Keratinocyte (primary cell): ENCODE measurements at regions not wholly inside any gene's neighbourhood (a gene's known extent, or its start where the extent isn't known, plus 50 kb on each side); places are given as distances from the start of the nearest gene placed in this dataset.

ENCODE experiments used
- DNase-seq: peaks from one replicate; pipeline ENCODE4 v3.0.0-alpha.2; 2011; ENCODE audit warnings: low read depth, missing footprints, low spot score
- FAIRE-seq: peaks from 2 replicates; lab custom pipeline; 2011; peaks lifted over from hg19 to GRCh38; lab: Jason Lieb, UNC
- H2AFZ ChIP-seq: 2 replicates; pipeline ENCODE4 v1.6.0; 2012; ENCODE audit warnings: low read length, control low read depth, inconsistent platforms; ENCODE audit not compliant: control insufficient read depth
- H3K27ac ChIP-seq: 2 replicates; pipeline ENCODE4 v1.5.1; 2011; ENCODE audit warnings: low read length; ENCODE audit not compliant: control insufficient read depth, insufficient read depth
- H3K27me3 ChIP-seq: 3 replicates; pipeline ENCODE4 v1.6.0; 2011; ENCODE audit warnings: low read length; ENCODE audit not compliant: control insufficient read depth, insufficient read depth; ENCODE audit errors: extremely low read depth
- H3K36me3 ChIP-seq, 2 experiments: 2 replicates in 1 of 2; 3 replicates in 1 of 2; pipeline ENCODE4 v1.5.1; 2011; ENCODE audit warnings: low read length in 2 of 2, mild to moderate bottlenecking in 1 of 2; ENCODE audit not compliant: control insufficient read depth in 2 of 2, insufficient read depth in 2 of 2; ENCODE audit errors: extremely low read depth in 1 of 2
- H3K4me1 ChIP-seq: 3 replicates; pipeline ENCODE4 v1.5.1; 2011; ENCODE audit warnings: low read length; ENCODE audit not compliant: control insufficient read depth, insufficient read depth; ENCODE audit errors: extremely low read depth
- H3K4me2 ChIP-seq: 3 replicates; pipeline ENCODE4 v1.6.0; 2011; ENCODE audit warnings: low read depth, low read length; ENCODE audit not compliant: control insufficient read depth, insufficient read depth; ENCODE audit errors: extremely low read depth
- H3K4me3 ChIP-seq, 3 experiments: fragments of 200-600 bp in 1 of 3; sonication (generic) in 1 of 3; 2 replicates in 2 of 3; 3 replicates in 1 of 3; pipeline ENCODE4 v1.5.1; 2011 to 2016; ENCODE audit warnings: low read length in 3 of 3, mild to moderate bottlenecking in 3 of 3, control low read depth in 2 of 3, inconsistent platforms in 1 of 3, low read depth in 1 of 3, mixed read lengths in 1 of 3, mixed run types in 1 of 3, moderate library complexity in 1 of 3; ENCODE audit not compliant: control insufficient read depth in 2 of 3, insufficient read depth in 2 of 3; ENCODE audit errors: extremely low read depth in 1 of 3
- H3K79me2 ChIP-seq: 2 replicates; pipeline ENCODE4 v1.6.0; 2012; ENCODE audit warnings: low read length; ENCODE audit not compliant: control insufficient read depth, insufficient read depth
- H3K9ac ChIP-seq: 3 replicates; pipeline ENCODE4 v1.6.0; 2011; ENCODE audit warnings: low read length; ENCODE audit not compliant: control insufficient read depth, insufficient read depth; ENCODE audit errors: extremely low read depth
- H3K9me1 ChIP-seq: 3 replicates; pipeline ENCODE4 v1.6.0; 2011; ENCODE audit warnings: low read length; ENCODE audit not compliant: control insufficient read depth, insufficient read depth; ENCODE audit errors: extremely low read depth
- H3K9me3 ChIP-seq: 2 replicates; pipeline ENCODE4 v1.5.1; 2012; ENCODE audit warnings: low read depth, low read length; ENCODE audit not compliant: control insufficient read depth
- H4K20me1 ChIP-seq: 3 replicates; pipeline ENCODE4 v1.6.0; 2011; ENCODE audit warnings: low read length; ENCODE audit not compliant: control insufficient read depth, insufficient read depth; ENCODE audit errors: extremely low read depth
- EZH2 ChIP-seq: IDR thresholded peaks from one replicate; pipeline ENCODE4 v1.6.1; 2012; ENCODE audit warnings: inconsistent platforms, mild to moderate bottlenecking, low read length, moderate library complexity
- dilution Hi-C: fragments of 300-500 bp; cut with MboI; formaldehyde crosslinking; loops from one replicate; pipeline ENCODE4 v1.7.0; 2020; ENCODE audit warnings: low sequenced_read_pairs; ENCODE audit not compliant: extremely low pct_ligation_motif_present
- TF ChIP-seq, protein P1 (sequence below), 3 experiments: IDR thresholded peaks in 1 of 3; conservative IDR thresholded peaks in 1 of 3; optimal IDR thresholded peaks in 1 of 3; 2 replicates in 2 of 3; 3 replicates in 1 of 3; pipeline versions ENCODE3 to v1.5.1; 2011; ENCODE audit warnings: low read length in 3 of 3, mild to moderate bottlenecking in 3 of 3, moderate library complexity in 2 of 3, control low read depth in 1 of 3, inconsistent platforms in 1 of 3; ENCODE audit not compliant: insufficient read depth in 2 of 3; ENCODE audit errors: extremely low read depth in 1 of 3

DNA sequence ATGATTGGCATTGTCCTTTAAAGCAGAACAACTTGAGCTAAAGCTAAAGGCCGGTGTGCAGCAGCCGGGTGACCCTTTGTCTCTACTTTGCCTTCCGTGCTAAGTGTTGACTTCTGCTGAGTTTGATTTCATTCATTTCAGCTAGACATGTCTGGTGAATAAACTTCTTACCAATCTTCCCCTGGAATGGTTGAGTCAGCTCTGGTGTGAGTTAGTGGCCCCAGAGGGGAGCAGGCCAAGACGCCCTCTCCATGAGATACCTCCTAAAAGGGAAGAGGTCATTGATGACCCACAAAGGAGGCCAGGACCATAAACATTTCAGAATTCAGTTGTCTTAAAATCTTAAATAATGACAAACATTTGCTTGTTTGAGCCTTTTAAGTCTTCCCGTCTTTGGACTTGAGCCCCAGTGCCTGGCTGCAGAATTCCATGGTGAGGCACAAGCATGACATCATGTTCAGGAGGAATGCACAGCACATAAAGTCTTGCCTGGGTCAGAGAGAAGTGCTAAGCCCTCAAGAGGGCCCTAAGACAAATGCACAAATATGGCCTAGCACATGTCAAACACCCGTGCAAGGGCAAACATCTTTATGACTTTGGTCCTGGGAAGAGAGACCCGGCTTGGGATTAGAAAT is 96.3 kb upstream of the NEDD9 start:
- Histone ChIP-seq H2AFZ (no peak overlapping the region), H3K9me1 (no peaks in the 10 kb centered on the region), H3K36me3 (no peaks in the 10 kb centered on the region), H4K20me1 (no peaks in the 10 kb centered on the region), H3K9me3 (no peaks in the 10 kb centered on the region), H3K27ac (no peak overlapping the region), H3K79me2 (no peaks in the 10 kb centered on the region), H3K4me2 (no peak overlapping the region), H3K4me1 (no peaks in the 10 kb centered on the region), H3K27me3 (no peaks in the 10 kb centered on the region), H3K4me3 (no peak overlapping the region), H3K9ac (no peak overlapping the region)
- DNase-seq, result no peak
- FAIRE-seq, result no peak
- dilution Hi-C loops, result no loop called here
- no peak for TF ChIP-seq EZH2
- TF ChIP-seq, protein P1, sequence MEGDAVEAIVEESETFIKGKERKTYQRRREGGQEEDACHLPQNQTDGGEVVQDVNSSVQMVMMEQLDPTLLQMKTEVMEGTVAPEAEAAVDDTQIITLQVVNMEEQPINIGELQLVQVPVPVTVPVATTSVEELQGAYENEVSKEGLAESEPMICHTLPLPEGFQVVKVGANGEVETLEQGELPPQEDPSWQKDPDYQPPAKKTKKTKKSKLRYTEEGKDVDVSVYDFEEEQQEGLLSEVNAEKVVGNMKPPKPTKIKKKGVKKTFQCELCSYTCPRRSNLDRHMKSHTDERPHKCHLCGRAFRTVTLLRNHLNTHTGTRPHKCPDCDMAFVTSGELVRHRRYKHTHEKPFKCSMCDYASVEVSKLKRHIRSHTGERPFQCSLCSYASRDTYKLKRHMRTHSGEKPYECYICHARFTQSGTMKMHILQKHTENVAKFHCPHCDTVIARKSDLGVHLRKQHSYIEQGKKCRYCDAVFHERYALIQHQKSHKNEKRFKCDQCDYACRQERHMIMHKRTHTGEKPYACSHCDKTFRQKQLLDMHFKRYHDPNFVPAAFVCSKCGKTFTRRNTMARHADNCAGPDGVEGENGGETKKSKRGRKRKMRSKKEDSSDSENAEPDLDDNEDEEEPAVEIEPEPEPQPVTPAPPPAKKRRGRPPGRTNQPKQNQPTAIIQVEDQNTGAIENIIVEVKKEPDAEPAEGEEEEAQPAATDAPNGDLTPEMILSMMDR (optimal IDR thresholded peaks at IDR 0.05 in 1 of 3, IDR thresholded peaks at IDR 0.05 in 1 of 3, conservative IDR thresholded peaks at IDR 0.05 in 1 of 3; ENCODE audit: extremely low read depth in 1 of 3, insufficient read depth in 2 of 3, low read length in 3 of 3), result no peak

GRCh38 chr6:11327961-11328360 is 95.5 kb upstream of the NEDD9 start:
- FAIRE-seq (no peak), DNase-seq (no peak)
- dilution Hi-C loops, result no loop called here
- Histone ChIP-seq H3K27me3 (no peaks in the 10 kb centered on the region), H3K9ac (no peak overlapping the region), H3K79me2 (no peaks in the 10 kb centered on the region), H3K9me3 (no peaks in the 10 kb centered on the region), H3K4me3 (no peak overlapping the region), H3K4me1 (no peaks in the 10 kb centered on the region), H3K4me2 (no peak overlapping the region), H2AFZ (no peak overlapping the region), H3K36me3 (no peaks in the 10 kb centered on the region), H3K27ac (no peak overlapping the region), H3K9me1 (no peaks in the 10 kb centered on the region), H4K20me1 (no peaks in the 10 kb centered on the region)
- TF ChIP-seq, protein P1 (optimal IDR thresholded peaks at IDR 0.05 in 1 of 3, IDR thresholded peaks at IDR 0.05 in 1 of 3, conservative IDR thresholded peaks at IDR 0.05 in 1 of 3; ENCODE audit: extremely low read depth in 1 of 3, insufficient read depth in 2 of 3, low read length in 3 of 3), result no peak
- TF ChIP-seq EZH2, result no peak
